Mammary epithelial cell (primary cell): ENCODE measurements at regions not wholly inside any gene's neighbourhood (a gene's known extent, or its start where the extent isn't known, plus 50 kb on each side); places are given as distances from the start of the nearest gene placed in this dataset.

Experiments used
- EZH2 ChIP-seq: IDR thresholded peaks from 2 replicates; pipeline ENCODE4 v1.6.1; 2012; ENCODE audit warnings: low read length, inconsistent platforms, borderline replicate concordance
- TF ChIP-seq, protein P1 (sequence below), 2 donors: IDR thresholded peaks in 1 of 2; conservative IDR thresholded peaks in 1 of 2; 2 replicates each; pipeline ENCODE4 v1.5.1; 2011 to 2012; ENCODE audit warnings: inconsistent platforms in 2 of 2, low read length in 2 of 2, mild to moderate bottlenecking in 2 of 2, control low read depth in 1 of 2, low read depth in 1 of 2; ENCODE audit not compliant: insufficient read depth in 1 of 2; ENCODE audit errors: extremely low read depth in 1 of 2

DNA sequence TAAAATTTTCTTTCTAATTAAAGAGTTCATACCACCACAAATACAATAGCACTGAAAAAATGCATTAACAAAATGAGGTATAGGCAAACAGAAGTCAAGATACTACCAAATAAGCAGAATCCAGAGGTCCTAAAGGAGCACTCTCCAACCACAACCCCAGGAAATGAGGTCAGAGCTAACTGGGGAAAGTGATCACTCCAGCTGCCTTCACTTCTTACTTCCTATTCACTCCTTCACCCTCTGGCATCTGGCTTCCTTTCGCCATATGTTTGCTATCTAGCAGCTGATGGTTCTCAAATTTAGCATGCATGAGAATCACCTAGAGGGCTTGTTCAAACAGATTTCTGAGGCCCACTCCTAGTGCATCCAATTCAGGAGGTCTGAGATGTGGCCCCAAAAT is 212.6 kb upstream of the ACVR2A start:
- TF ChIP-seq, protein P1, sequence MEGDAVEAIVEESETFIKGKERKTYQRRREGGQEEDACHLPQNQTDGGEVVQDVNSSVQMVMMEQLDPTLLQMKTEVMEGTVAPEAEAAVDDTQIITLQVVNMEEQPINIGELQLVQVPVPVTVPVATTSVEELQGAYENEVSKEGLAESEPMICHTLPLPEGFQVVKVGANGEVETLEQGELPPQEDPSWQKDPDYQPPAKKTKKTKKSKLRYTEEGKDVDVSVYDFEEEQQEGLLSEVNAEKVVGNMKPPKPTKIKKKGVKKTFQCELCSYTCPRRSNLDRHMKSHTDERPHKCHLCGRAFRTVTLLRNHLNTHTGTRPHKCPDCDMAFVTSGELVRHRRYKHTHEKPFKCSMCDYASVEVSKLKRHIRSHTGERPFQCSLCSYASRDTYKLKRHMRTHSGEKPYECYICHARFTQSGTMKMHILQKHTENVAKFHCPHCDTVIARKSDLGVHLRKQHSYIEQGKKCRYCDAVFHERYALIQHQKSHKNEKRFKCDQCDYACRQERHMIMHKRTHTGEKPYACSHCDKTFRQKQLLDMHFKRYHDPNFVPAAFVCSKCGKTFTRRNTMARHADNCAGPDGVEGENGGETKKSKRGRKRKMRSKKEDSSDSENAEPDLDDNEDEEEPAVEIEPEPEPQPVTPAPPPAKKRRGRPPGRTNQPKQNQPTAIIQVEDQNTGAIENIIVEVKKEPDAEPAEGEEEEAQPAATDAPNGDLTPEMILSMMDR (conservative IDR thresholded peaks at IDR 0.05 in 1 of 2, IDR thresholded peaks at IDR 0.05 in 1 of 2; ENCODE audit: extremely low read depth in 1 of 2, insufficient read depth in 1 of 2, low read depth in 1 of 2, low read length in 2 of 2), result no peak
- TF ChIP-seq EZH2, result no peak
